ENCODE measurements at regions not wholly inside any gene's neighbourhood (a gene's known extent, or its start where the extent isn't known, plus 50 kb on each side); places are given as distances from the start of the nearest gene placed in this dataset.
"Not testable (repeated sequence)": the region's sequence is repeated elsewhere in the genome, so short reads cannot be mapped to it uniquely, and the experiment has no call there.

DNA sequence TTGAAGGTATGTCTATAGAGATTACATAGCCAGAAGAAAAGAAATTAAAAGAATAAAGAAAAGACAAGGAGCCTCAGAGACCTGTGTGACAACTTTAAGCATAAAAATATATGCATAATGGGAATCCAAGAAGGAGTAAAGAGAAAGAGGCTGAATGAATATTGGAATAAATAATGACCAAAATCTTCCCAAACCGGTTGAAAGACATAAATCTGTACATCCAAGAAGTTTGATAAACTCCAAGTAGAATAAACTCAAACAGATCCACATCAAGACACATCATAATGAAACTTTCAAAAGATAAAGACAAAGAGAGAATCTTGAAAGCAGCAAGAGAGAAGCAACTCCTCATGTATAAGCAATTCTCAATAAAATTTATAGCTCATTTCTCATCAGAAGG lies 132.4 kb upstream of the ZNF516 start:
- no peak for DNase-seq

DNA sequence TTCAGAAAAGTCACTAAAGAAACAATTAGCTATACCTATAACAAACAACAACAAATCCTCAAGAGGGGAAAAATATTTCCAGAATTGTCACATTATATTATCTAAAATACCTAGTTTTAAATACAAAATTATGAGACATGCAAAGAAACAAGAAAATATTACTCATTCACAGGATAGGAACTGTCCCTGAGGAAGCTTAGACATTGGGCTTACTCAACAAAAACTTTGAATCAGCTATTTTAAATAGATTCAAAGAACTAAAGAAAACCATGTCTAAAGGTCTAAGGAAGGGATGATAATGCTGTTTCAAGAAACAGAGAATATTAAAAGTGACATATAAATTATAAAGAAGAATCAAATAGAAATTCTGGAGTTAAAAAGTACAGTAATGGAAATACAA lies 131.9 kb upstream of the ZNF516 start:
- no peak for DNase-seq

DNA sequence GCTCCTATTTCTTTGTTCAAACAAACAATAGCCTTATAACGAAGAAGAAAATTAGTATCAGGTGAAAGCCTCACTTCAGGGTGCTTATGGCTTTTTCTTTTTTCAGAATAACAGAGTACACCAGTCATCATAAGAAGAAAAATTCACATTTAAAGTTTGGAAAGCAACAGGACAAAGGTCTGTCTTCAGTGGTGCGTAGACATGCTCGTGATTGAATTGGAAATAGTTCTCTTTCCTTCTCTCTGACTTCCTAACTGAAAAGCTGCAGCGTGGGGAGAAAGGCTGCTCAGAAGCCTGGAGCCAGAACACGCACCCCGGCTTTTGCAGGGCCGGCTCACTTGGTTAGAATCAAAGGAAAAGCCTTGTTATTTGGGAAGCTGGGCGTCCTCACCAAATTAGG lies 127.6 kb upstream of the ZNF516 start:
- DNase-seq, result no peak

DNA sequence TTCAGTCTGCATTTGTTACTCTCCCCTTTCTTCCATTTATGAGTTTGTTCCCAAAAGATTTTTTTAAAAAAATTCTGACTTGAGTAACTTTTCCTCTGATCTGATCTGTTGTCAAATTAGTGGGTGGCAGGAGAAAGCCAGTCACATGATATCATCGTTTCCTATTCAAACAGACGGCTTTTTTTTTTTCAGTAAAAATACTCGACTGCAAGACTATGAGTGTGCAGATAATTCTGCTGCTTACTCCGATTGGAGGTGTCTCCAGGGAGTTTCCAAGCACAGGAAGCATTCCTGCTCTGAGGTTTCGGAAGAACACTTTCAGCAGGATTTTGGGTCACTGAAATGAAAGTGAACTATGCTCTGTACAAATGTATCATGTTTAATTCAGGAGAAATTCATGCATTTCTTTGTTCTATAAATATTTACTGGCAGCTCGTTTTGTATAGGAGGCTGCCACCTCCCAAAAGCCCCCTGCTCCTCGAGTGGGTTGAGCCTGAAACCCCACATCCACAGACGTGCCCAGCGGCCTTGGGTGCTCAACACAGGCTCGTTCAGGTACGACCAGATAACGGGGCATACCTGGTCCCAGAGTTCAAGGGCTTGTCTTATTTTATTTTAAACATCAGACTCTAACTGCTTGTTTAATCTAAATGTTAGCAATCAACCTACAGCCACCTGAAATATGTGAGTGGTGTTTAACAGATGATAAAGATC lies 126.9 kb upstream of the ZNF516 start:
- peak; percentile 45 for DNase-seq

DNA sequence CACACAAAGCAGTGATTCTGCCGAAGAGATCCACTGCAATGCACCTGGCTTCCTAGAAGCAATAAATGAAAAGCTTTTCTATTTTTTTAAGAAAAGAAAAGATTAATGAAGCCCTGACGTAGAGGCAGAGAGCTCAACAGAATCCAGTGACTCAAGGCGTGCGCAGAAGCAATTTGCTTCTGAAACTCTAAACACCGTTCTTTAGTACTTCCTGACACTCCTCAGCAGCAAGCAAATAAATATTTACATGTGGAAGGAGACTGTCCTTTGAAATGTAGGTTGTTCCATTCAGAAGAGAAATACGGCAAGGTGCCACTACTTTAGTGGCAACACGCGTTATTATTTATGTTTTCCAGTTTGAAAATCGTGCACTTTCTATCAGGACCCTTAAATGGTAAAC lies 126.2 kb upstream of the ZNF516 start:
- peak; percentile 53 for DNase-seq

DNA sequence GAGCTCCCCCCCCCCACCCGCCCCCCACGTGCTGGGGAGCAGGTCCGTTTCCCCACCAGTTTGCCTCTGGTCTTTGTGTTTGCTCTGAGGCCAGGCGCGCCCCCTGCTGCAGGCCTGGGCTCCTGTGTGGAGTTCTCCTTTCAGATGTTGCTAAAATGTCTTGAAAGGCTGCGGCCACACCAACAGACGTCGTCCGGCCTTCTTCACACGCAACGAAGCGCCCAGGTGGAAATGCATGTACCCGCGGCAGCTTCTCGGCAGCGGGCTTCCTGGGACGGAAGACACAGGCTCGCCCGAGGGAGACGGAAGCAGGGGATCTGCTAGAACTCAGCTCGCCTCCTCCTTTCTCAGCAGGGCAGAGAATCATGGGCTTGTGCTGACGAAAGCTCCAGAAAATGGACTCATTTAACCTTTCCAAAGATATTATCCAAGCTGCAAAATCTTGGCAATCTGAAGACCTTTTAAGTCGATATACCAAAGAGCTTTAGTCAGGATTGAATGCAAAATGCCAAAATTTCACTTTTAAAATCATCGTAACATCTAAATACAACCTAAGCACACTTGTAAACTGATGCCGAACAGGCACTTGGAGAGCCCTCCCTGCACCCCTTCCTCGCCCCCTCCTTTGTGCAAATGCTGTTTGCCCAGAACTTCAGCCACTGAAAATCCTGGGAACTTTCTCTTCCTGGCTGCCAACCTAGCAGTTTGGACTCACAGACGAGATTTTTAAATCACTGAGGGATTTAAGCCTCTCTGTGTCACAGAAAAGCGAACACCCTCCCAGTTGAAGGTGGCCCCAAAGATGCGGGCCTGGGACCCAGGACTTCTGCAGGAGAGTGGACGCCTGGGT lies 125.5 kb upstream of the ZNF516 start:
- DNase-seq, result no peak

DNA sequence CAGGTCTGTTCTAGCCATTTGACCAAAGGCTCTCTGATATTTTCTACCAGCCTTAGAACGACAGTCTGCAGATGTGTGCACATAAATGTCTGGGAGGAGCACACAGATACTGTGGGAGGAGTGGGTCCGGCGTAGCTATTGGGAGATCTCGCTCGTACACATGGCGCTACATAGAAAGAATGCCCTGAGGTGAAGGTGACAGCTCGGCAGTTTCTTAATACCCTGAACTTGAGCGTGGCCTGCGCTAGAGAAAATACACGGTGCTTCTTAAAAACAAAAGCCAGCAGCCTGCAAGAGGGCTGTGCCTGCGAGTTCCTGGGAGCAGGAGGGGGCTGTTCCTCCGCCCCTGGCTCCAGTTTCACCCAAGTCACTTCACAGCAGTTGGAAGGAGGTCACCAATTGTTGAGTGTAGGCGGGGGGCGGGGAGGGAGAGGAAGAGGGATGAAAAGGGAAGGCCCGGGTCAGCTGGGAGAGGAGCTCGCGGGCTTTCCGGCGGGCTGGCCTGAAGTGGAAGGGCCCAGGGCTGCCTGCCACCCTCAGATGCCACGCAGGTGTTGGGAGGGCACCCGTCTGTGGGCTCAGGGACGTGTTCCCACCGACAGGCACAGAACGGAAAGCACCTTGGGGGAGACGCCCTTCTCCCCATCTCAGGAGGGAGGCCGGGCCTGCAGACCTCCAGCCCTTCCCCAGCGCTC lies 124.7 kb upstream of the ZNF516 start:
- no peak for DNase-seq

DNA sequence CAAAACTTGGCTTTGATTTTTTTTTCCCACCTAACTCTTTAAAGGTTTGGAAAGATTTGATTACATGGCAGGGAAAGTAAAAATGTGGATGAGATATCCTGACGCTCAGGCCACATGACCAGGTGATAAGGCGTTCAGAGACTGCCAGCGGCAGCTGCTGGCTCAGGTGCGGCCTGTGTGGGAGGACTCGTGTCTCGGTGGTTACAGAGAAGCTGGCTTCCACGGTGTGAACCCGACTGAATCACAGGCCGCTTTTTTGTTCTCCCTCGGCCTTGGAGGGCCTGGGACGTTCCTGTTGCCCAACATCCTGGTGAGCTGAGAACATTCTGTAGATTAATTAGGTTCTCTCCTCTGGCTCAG lies 124.2 kb upstream of the ZNF516 start:
- no peak for DNase-seq

DNA sequence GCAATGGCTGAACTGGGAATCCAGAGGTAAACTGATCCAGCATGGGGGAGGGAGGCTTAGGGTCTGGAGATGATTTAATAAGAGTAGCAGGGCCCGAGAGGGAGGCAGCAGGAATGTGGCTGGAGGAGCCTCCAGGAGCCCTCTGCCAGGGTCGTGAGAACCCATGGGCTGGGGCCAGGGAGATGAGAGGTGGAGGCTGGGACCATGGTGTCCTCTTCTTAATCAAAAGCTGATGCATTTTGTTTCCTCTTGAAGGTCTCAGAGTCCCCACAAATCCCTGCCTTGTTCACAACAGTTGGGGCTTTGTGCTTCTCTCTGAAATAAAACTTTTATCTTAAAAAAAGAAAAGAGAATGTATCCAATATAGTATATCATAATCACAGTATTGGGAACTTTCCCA lies 123.7 kb upstream of the ZNF516 start:
- DNase-seq, result no peak

DNA sequence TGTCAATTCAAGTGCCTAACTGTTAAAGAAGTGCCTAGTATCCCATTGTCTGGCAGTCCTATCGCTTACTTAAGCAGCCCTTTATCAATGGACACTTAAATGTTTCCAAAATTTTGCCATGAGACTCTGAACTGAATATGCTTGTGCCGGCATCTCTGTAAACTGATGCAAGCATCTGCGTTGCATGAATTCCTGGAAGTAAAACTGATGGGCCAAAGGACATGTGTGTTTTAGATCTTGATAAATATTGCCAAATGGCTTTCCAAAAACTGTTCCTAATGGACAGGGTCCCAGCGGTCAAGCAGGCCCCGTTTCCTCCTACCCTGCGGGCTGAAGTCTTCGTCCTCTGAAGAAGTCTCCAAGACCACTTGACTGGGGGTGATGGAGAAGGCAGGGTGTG lies 121.3 kb upstream of the ZNF516 start:
- DNase-seq, result no peak

DNA sequence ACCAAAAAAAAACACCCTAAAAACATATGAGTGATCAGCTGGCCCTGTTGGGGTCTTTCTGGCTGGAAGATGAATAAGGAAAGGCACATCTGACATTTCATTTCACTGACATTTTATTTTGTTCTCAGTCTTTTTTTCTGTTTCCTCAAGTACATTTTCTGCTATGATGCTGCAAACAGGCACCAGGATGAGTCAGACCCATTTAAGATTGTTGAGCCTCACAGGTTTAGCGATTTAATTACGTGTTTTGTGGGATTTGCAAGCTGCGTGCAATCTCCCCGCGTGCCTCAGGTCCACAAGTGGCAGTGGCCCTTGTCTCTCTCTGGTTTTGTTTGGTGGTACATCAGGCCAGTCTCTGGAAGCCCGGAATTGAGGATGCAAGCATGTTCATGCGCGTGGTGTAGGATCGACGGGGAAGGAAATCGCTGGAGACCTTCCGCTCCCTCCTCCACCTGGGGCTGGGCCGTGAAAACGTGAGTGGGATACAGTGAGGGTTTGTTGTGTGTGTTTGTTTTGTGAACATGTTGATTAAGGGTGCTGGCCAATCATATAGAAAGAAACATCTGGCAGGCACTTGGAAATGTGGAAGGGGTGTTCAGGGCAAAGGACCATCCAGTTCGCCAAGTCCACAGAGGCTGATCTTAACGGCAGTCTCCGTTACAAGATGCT lies 120.2 kb upstream of the ZNF516 start:
- DNase-seq, result no peak

DNA sequence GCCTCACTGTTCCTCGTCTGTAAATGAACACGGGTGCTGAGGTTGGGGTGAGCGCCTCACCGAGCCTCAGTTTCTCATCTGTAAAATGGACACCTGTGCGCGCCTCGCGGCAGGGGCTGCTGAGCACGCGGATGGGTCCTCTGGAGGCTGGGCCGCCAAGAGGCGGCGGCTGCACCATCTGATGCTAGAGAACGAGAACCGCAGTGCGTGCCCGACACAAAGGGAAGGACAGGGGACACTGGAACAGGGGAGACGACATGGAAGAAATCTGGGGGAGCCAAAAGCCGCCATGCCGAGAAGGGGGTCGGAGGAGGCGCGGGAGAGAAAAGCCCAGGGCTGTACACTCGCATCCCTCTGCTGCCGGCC lies 118.7 kb upstream of the ZNF516 start:
- no peak for DNase-seq

DNA sequence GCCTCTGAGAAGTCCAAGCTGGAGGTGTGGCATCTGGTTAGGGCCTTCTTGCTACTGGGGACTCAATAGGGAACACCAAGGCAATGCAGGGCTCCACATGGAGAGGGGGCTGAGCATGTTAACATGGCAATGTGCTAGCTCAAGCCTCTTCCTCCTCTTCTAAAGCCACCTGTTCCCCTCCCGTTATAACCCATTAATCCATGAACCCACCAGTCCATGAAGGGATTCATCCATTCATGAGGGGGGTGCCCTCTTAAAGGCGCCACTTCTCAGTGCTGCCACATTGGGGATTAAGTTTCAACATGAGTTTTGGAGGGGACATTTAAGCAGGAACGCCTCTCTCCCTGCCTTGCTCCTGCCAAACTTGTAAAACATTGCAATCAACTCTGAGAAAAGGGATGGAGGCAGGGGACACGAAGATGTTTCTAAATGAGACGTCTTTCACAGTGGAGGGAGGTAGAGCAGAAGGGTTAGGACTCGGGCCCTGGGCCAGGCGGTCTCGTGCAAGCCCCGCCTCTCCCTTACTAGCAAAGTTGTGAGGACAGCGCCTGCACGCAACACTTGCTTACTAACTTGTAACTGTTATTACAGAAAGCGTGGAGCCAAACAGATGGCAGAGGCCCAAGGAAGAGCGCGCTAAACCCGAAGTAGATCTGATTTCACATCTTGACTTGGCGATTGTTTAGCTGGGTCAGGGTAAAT lies 118.2 kb upstream of the ZNF516 start:
- DNase-seq, result no peak

DNA sequence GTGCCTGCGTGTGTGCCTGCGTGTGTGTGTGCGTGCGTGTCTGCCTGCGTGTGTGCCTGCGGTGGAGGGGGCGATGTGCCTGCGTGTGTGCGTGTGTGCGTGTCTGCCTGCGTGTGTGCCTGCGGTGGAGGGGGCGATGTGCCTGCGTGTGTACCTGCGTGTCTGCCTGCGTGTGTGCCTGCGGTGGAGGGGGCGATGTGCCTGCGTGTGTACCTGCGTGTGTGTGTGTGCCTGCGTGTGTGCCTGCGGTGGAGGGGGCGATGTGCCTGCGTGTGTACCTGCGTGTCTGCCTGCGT lies 116.7 kb upstream of the ZNF516 start:
- not testable (repeated sequence) for DNase-seq

DNA sequence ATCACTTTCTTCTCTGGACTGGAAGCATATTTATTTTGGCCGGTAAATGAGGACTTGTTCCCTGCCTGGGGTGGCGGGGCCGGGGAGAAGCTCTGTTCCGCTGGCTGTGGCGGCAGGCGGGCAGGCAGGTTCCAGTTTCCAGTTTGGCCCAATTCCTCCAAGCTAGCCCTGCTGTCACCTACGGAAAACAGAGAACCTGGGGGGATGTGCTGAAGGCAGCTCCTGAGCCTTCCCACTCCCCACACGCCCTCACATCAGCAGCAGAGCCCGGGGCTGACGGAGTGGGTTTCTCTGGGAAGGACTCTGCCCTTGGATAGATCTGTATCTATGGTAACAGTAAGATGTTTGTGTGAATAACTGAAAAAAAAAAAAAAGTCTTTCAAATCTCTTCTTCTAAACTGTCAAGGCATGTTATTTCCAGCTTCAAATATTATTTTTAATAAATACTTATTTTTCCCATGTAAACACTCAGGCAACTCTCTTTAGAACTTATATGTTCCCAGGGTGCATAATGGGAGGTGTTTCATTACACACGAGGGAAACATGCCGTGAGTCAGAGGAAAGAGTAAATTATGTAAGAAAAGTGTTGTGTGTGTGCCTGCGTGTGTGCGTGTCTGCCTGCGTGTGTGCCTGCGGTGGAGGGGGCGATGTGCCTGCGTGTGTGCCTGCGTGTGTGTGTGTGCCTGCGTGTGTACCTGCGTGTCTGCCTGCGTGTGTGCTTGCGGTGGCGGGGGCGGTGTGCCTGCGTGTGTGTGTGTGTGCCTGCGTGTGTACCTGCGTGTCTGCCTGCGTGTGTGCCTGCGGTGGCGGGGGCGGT lies 116.1 kb upstream of the ZNF516 start:
- no peak for DNase-seq

DNA sequence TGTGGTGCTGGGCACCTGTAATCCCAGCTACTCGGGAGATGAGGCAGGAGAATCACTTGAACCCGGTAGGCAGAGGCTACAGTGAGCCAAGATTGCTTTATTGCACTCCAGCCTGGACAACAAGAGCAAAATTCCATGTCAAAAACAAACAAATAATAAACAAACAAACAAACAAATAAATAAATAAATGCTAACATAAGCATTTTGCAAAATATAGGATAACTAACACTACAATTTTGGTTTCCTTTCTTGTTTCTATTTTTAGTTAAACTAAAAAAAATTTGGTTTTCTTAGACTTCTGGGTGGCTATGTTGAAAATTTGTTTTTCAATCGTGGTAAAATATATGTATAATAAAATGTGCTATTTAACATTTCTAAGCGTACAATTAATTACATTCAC lies 115.0 kb upstream of the ZNF516 start:
- no peak for DNase-seq

DNA sequence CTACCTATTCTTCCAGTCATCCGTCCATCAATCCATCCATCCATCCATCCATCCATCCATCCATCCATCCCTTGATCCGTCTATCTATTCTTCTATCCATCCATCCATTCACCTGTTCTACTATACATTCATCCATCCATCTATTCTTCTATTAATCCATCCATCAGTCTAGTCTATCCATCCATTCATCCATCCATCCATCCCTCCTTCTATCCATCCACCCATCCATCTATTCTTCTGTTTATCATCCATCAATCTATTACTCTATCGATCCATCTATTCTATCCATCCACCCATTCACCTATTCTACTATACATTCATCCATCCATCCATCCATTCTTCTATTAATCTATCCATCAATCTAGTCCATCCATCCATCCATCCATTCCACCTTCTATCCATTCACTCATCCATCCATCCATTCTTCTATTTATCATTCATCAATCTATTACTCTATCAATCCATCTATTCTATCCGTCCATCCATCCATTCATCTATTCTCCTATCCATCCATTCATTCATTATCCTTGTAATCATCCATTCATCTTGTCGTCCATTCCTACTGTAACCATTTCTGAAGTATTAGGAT lies 110.4 kb upstream of the ZNF516 start:
- DNase-seq, result no peak

DNA sequence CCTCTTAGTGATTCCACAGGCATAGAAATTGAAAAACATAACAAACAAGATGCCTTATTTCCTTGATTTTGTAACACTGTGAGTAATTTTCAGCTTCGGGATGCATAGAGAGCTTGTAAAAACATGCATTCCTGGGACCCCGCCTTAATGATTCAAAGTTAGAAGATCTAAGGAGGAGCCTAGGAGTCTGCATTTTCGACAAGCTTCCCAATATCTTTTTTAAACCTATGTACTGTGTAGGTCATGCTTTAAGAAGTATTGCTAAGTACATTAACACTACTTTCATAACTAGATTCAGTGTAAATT lies 109.8 kb upstream of the ZNF516 start:
- no peak for DNase-seq

DNA sequence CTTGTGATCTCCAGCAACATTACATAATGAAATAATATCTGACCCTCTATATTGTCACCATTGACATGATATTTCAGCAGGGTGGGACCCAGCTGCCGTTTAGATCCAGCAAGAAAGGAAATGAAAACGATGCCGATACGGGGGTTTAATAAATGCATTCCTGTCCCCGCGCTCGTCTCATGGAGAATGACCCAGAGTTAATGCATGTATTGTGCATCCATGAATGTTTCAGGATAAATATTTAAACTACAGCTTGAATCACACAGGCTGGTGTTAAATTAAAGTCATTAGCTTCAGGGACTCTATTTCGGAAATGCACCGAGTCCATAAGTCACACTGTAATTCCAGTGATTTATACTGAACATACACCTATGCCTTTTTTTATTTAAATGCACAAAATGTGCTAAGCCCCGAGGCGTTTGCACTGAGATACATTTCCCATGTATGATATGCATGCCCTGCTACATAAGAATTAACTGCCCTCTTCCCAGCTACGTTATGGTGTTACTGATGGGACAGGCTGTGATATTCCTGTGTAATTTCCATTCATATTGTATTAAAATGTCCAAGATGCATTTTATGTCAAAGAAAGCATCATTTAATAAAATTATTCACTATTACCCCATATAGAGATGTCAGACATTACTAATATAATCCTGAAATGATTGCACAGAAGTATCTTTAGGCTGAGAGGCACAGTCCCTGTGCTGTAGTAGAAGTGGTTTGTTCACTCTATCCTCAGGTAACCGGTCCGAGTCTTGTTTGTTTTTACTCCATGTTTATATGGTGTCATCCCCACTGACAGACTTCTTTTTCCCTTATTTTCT lies 109.3 kb upstream of the ZNF516 start:
- no peak for DNase-seq

DNA sequence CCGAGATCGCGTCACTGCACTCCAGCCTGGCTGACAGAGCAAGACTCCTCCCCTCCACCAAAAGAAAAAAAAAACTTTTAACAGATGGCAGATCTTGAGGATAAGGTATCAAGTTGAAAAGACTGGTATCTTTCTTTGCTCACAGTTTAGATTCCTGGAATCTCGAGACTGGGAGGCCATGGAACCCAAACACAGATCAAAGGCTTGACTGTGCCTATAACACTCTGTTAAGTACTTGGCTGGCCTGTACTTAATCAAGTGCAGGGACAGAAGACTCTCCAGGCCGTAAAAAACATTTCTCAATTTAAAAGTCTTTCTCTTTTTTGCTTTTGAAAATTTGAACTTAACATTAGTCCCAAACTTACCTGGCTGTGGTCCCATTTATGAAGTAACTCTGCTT lies 107.1 kb upstream of the ZNF516 start:
- DNase-seq, result no peak

DNA sequence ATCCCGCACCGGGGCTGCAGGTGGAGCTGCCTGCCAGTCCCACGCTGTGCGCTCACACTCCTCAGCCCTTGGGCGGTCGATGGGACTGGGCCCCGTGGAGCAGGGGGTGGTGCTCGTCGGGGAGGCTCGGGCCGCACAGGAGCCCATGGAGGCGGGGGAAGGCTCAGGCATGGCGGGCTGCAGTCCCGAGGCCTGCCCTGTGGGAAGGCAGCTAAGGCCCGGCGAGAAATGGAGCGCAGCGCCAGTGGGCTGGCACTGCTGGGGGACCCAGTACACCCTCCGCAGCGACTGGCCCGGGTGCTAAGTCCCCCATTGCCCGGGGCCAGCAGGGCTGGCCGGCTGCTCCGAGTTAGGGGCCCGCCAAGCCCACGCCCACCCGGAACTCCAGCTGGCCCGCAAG lies 105.0 kb upstream of the ZNF516 start:
- not testable (repeated sequence) for DNase-seq

Data from NCI-H774 (cell line).